Smooth muscle cell of the brain vasculature (primary cell): ENCODE measurements at regions not wholly inside any gene's neighbourhood (a gene's known extent, or its start where the extent isn't known, plus 50 kb on each side); places are given as distances from the start of the nearest gene placed in this dataset.
"Not testable (repeated sequence)": the region's sequence is repeated elsewhere in the genome, so short reads cannot be mapped to it uniquely, and the experiment has no call there.

Experiments
- DNase-seq: peaks from one replicate; pipeline ENCODE4 v3.0.0-alpha.2; 2012; ENCODE audit warnings: low read depth, low spot score

DNA sequence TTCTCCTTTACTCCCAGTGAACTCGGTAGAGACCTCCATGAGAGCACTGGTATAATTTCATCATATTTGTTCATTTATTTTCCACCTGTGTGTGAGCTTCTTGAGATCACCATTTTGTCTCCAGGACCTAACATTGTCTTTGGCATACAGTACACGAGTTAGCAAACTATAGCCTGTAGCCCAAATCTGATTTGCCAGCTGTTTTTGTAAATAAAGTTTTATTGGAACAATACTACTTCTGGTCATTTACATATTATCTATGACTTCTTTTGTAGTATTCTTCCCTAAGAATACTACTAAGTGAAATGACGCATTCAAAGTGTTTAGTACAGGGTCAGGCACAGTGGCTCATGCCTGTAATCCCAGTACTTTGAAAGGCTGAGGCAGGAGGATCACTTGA lies 449.5 kb downstream of the PLPP3 start:
- DNase-seq, result no peak

GRCh38 chr1:56125316-56125715 lies 454.0 kb downstream of the PLPP3 start:
- DNase-seq, result no peak

- no peak for DNase-seq
Measured at GRCh38 chr1:56123826-56124225, 455.5 kb downstream of the PLPP3 start.

DNA sequence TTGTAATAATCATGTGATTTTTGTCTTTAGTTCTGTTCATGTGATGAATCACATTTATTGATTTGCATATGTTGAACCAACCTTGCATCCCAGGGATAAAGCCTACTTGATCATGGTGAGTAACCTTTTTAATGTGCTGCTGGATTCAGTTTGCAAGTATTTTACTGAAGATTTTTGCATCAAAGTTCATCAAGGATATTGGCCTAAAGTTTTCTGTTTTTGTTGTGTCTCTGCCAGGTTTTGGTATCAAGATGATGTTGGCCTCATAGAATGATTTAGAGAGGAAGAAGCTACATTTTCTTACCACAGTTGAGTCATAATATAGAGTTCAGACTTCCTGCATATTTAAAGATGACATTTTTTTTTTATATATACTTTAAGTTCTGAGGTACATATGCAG lies 455.9 kb downstream of the PLPP3 start:
- no peak for DNase-seq

DNA sequence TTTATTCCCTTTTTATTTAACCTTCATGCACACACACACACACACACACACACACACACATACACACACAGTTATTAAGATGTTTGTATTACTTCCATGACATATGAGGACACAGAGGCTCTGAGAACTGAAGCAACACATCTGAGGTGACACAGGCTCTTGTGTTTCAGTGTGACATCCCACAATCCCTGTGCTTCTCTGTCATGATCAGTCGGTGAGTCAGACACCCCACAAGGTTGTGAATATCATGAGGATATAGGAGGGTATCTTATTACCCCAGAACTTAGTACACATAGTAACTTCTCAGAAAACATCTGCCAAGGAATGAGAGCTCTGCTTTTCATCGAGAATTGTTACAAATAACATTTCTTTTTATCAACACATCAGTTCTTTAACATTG lies 459.3 kb downstream of the PLPP3 start:
- no peak for DNase-seq

DNA sequence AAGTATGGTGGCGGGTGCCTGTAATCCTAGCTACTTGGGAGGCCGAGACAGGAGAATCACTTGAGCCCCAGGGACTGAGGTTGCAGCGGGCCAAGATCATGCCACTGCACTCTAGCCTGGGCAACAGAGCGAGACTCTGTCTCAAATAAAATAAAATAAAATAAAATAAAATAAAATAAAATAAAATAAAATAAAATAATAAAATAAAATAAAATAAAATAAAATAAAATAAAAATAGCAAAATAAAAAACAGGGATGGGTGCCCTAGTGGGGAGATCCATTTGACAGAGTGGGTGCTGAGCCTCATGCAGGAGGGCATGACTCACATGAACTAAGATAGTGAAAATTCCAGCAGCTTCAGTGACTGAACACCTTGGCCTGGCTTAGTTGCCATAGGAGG lies 460.7 kb downstream of the PLPP3 start:
- DNase-seq, result not testable (repeated sequence)

- DNase-seq, result no peak
Measured at GRCh38 chr1:56115701-56116100, 463.7 kb downstream of the PLPP3 start.

- no peak for DNase-seq
Measured at GRCh38 chr1:56113679-56114078, 465.7 kb downstream of the PLPP3 start.

GRCh38 chr1:56107275-56107638 lies 472.1 kb downstream of the PLPP3 start:
- DNase-seq, result no peak

DNA sequence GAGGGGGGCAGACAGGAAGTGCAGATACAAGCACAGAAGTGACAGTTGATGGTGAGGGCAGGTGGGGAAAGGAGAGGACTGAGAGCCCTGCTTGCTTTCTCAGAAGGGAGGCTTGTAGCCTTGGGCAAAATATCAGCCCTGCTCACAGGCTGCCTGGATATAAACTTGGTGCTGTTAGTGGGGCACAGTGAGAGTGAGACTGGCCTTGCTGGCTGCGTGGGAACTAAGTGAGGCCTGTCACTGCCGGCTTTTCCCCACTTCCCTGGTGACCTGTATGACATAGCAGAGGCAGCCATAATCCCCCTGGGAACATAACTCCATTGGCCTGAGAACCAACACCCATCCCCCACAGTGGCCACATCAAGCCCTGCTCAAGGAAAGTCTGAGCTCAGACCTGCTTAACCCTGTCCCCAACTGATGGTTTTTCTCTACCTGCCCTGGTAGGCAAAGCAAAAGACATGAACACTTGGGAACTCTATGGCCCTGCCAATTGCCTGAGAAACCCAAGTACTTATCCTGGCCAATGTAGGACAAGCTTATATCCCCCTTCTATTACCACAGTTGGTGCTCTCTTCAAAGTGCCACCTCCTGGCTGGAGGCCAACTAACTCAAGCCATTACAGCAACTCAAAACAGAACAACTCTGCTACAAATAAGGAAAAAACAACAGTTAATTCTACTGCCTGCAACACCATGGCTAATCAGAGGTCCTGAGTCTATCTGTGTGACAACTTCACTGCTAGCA lies 472.7 kb downstream of the PLPP3 start:
- DNase-seq, result no peak

- DNase-seq, result no peak
Measured at GRCh38 chr1:56105397-56105796, 474.0 kb downstream of the PLPP3 start.

DNA sequence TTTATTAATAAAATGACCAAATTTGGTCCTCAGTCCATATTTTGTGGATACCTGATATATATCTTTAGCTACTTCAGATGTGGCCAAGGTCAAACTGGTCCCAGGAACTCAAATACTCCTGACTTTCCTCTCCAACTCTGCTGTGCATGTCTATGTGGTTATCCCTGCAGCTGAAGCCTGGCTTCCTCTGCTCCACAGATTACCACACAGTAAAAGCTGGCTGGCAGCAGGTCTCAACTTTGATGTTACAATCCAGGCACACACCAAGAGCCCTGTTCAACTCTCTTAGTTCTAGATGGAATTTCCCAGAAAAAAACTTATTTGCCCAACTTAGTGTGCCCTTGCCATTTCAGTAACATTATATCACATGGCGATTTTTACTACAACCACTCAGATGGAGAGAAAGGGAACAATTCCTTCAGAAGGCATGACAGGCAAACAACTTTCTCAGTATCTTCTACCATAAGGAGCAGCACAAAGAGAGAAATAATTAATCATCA lies 479.5 kb downstream of the PLPP3 start:
- DNase-seq, result no peak

DNA sequence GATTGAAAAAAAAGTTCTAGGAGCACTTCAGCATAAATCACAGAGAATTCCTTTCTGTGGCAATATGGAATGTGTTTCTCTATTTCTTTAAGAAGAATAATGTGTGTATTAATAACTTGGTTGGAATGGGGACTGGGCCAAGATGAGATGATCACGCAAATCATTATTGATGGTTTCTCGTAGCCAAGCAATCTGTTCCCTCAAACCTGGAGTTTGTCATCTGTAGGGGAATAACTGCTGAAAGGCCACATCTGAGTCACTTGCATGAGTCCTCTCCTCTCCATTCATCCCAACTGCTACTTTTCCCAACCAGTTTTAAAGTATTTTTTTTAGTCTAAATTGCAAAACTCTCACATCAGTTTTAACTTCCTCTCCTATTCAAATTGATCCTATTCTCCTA lies 480.4 kb downstream of the PLPP3 start:
- no peak for DNase-seq

DNA sequence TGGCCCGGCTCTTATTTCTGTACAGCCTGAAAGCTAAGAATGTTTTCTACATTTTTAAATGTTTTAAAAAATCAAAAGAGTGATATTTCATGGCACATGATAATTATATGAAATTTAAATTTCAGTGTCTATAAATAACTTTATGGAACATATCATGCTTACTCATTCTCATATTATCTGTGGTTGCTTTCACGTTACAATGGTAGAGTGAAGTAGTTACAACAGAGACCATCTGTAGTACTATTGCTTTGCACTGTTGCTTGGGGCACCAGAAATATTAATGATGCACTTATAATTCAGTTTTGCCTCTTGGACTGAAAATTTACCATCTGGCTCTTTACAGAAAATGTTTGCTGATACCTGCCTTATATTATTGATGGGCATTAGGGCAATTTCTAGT lies 481.6 kb downstream of the PLPP3 start:
- DNase-seq, result no peak

DNA sequence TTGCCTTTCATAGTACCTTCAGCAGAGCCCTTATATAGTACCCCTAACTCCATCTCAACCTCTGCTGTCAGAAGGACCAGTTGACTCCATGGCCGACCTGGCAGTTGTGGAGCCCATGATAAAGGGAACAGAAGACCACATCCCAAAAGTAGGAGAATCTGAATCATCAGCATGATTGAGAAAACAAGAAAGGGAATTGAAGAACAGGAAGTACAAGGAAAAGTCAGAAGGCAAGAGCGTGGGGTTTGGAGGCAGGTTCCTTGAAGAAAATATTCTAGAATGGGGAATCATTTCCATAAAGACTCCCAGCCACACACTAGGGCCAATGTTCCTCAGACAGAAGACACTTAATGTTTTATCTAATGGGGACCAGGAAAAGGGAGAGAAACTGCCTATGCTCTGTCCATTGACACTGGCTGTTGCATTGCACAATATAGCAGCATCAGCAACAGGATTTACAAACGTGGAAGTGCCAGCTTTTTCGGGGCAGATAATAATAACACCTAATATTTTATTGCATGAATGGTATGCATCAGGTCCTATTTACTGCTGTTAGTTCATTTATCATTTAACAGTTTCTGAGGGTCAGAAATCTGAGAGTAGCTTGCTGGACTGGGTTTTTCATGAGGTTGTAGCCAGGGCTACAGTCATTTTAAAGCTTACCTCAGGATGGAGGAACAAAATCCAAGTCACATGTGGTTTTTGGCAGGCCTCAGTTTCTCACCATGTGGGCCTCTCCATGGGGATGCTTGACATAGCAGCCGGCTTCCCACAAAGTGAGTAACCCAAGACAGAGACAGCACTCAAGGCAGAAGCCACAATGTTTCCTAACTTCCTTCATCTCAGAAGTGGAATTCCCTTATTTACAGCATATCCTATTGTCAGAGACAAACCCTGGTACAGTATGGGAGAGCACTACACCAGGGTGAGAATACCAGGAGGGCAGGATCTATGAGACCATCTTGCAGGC lies 483.4 kb downstream of the PLPP3 start:
- peak; percentile 95 for DNase-seq

GRCh38 chr1:56094168-56094567 lies 485.2 kb downstream of the PLPP3 start:
- DNase-seq, result no peak

DNA sequence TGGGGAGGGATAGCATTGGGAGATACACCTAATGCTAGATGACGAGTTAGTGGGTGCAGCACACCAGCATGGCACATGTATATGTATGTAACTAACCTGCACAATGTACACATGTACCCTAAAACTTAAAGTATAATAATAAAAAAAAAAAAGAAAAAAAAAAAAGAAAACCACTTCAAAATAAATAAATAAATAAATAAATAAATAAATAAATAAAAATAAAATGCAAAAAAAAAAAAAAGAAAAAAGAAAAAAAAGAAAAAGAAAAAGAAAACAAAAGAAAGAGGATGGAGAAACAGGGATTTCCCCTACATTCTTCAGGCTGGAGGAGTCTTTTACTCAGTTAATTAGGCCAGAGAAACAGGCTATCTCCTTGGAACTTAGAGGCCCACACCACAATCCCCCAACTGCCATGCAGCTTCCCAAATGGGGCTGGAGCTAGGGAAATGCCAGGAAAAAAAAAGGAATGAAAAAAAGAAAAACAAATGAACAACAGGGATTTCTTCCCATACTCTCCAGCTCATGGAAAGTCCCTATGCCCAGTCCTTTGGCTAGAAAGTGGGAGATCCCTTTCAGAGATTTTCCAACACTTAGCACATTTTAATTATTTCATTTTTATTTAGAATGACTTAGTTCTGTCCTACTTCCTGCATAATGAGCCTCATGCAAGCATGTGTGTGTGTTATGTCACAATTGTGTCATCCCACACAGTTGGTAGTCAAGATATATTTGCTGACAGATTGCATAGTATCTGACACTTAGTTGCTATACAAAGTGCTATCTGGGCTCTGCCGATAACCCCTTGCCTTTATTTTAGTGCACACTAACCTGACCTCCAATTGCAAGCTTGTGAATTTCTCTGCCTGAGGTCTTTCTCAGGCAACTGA lies 486.4 kb downstream of the PLPP3 start:
- DNase-seq, result no peak

DNA sequence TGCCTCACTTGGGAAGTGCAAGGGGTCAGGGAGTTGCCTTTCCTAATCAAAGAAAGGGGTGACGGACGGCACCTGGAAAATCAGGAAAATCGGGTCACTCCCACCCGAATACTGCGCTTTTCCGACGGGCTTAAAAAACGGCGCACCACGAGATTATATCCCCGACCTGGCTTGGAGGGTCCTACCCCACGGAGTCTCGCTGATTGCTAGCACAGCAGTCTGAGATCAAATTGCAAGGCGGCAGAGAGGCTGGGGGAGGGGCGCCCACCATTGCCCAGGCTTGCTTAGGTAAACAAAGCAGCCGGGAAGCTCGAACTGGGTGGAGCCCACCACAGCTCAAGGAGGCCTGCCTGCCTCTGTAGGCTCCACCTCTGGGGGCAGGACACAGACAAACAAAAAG lies 489.5 kb downstream of the PLPP3 start:
- DNase-seq, result not testable (repeated sequence)

GRCh38 chr1:56084246-56084645 lies 495.1 kb downstream of the PLPP3 start:
- no peak for DNase-seq

- DNase-seq, result no peak
Measured at GRCh38 chr1:56081736-56082135, 497.6 kb downstream of the PLPP3 start.

GRCh38 chr1:56081173-56081572 lies 498.2 kb downstream of the PLPP3 start:
- DNase-seq, result no peak

- DNase-seq, result no peak
Measured at GRCh38 chr1:56080123-56080522, 499.2 kb downstream of the PLPP3 start.
